Calu3 (cell line): ENCODE measurements at regions not wholly inside any gene's neighbourhood (a gene's known extent, or its start where the extent isn't known, plus 50 kb on each side); places are given as distances from the start of the nearest gene placed in this dataset.

Experiments
- BruUV-seq: library from RNA; stranded (reverse); fragments of 400-500 nt; replicated peaks from 2 replicates; lab custom pipeline; 2021; lab: Mats Ljungman, UMichigan
- CTCF ChIA-PET: fragments of 300-600 bp; sonication (Branson Sonifier 250); formaldehyde crosslinking; loops from one replicate; lab custom pipeline; 2022; ENCODE audit warnings: antibody characterized with exemption; lab: Charles Lee
- DNase-seq: peaks from one replicate; pipeline ENCODE4 v3.0.0; 2022
- H3K27ac Mint-ChIP-seq: one replicate; pipeline ENCODE4 v1.8.0; 2022; ENCODE audit warnings: mixed read lengths; ENCODE audit not compliant: unreplicated experiment
- H3K27me3 Mint-ChIP-seq: one replicate; pipeline ENCODE4 v1.8.0; 2022; ENCODE audit warnings: mixed read lengths; ENCODE audit not compliant: unreplicated experiment
- H3K36me3 Mint-ChIP-seq: one replicate; pipeline ENCODE4 v1.8.0; 2022; ENCODE audit warnings: mild to moderate bottlenecking, moderate library complexity, mixed read lengths; ENCODE audit not compliant: insufficient read depth, unreplicated experiment
- H3K4me1 Mint-ChIP-seq: one replicate; pipeline ENCODE4 v1.8.0; 2022; ENCODE audit warnings: mild to moderate bottlenecking, low read depth, mixed read lengths; ENCODE audit not compliant: unreplicated experiment
- H3K4me3 Mint-ChIP-seq: one replicate; pipeline ENCODE4 v1.8.0; 2022; ENCODE audit warnings: mild to moderate bottlenecking, low read depth, moderate library complexity, mixed read lengths; ENCODE audit not compliant: unreplicated experiment
- H3K9me3 Mint-ChIP-seq: one replicate; pipeline ENCODE4 v1.8.0; 2022; ENCODE audit warnings: low read depth, mixed read lengths; ENCODE audit not compliant: unreplicated experiment
- CTCF ChIP-seq: fragments of 200-600 bp; IDR thresholded peaks from one replicate; pipeline ENCODE4 v1.8.0; 2022; ENCODE audit warnings: antibody characterized with exemption; ENCODE audit not compliant: unreplicated experiment
- intact Hi-C: fragments of 100-400 bp; cut with micrococcal nuclease; formaldehyde crosslinking; loops from one replicate; pipeline ENCODE4 v1.10.0; 2022; ENCODE audit not compliant: unreplicated experiment

GRCh38 chr7:3094701-3095445, 51.2 kb upstream of the CARD11 start:
- DNase-seq: no peak
- CTCF ChIA-PET: no interaction called here
- H3K36me3 Mint-ChIP-seq: no peaks in the 10 kb centered on the region
- H3K9me3 Mint-ChIP-seq: peaks cover 5% of the 10 kb centered on the region
- H3K4me3 Mint-ChIP-seq: no peak overlapping the region
- no peak for TF ChIP-seq CTCF
- H3K27ac Mint-ChIP-seq: no peak overlapping the region
- no peaks in the 10 kb centered on the region for H3K4me1 Mint-ChIP-seq
- BruUV-seq: no TSS peak
- intact Hi-C loops: no loop called here
- H3K27me3 Mint-ChIP-seq: no peaks in the 10 kb centered on the region

DNA sequence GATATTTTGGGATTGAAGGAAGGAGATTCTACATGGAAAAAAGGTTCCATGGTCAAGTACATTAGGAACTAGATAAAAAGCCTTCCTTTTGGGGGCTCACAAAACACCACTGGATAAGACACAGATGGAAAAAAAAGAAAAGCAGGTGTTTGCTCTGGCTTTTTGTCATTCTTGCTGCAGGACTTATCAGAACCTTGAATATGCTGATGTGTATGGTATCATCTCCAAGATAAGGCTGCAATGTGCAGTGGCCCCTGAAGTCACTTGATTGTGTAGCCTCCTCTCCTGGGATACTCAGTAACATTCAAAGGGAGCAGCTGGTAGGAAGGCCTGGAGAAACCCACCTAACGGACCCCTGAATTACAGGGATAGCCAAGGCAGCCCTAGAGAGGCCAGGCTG, 54.1 kb upstream of the CARD11 start:
- Mint-ChIP-seq H3K27ac (no peak overlapping the region), H3K27me3 (no peaks in the 10 kb centered on the region)

DNA sequence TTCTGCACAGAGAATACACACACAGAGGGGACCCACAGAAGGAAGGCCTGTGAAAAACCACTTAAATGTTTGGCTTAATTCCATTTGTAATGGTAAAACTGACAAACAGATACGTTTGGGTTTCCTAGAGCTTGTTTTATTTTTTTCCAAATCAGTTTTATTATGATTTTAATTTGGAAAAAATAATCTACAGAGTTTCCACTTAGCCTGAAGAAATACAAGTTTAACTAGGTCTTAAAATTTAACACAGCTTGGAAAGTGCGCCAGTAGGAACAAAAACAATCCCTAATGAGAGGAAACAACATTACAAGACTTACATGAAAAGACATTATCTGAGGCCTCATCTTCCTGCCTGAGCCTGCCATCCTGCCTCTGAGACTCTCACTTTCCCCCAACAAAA, 58.5 kb upstream of the CARD11 start:
- DNase-seq: no peak
- no peak for TF ChIP-seq CTCF
- Mint-ChIP-seq H3K4me1 (peaks cover 15% of the 10 kb centered on the region), H3K4me3 (no peak overlapping the region), H3K27ac (no peak overlapping the region), H3K9me3 (peaks cover 2% of the 10 kb centered on the region), H3K27me3 (no peaks in the 10 kb centered on the region), H3K36me3 (peaks cover under 1% of the 10 kb centered on the region)
- CTCF ChIA-PET: no interaction called here
- BruUV-seq: no TSS peak
- intact Hi-C loops: no loop called here

More for the DNA sequence above, 54.1 kb upstream of the CARD11 start:
- Mint-ChIP-seq H3K4me3 (no peak overlapping the region), H3K36me3 (no peaks in the 10 kb centered on the region), H3K9me3 (peaks cover 5% of the 10 kb centered on the region), H3K4me1 (no peaks in the 10 kb centered on the region)
- TF ChIP-seq CTCF: no peak
- no peak for DNase-seq
- intact Hi-C loops: no loop called here
- CTCF ChIA-PET: no interaction called here
- BruUV-seq: no TSS peak

DNA sequence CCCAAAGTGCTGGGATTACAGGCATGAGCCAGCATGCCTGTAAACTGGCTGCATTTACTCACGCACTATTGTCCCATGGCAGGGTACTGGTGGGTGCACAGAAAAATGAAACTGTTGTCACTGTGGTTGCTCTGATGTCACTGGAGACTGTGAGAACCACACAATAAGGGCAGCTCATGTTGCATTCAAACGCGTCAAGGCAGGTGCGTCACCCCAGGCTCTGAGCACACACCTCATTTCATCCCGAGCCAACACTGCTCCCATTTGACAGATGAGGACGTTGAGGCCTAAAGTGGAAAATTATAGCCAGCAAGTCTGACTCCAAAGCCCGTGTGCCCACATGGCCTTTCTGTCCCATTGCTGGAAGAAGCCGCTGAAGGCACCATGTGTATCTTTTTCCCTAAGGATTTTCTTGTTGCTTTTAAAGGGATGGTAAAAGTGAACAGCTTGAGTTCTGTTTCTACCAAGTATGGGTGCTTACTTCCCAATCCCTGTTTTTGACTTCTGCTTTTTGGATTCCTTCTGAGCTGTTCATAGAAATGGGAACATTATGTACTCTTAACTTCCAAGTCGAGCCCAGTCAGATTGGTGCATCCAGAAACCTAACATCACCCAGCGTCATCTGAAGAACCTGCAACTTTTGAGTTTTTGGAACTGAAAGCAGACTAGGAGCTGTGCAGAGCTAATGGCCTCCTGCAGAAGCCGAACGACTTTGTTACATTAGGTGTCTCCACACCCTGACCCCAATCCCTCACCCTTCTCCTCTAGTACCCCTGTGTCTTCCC, 60.1 kb upstream of the CARD11 start:
- Mint-ChIP-seq H3K27me3 (no peaks in the 10 kb centered on the region), H3K4me1 (peaks cover 32% of the 10 kb centered on the region), H3K4me3 (no peak overlapping the region), H3K27ac (no peak overlapping the region), H3K36me3 (peaks cover 14% of the 10 kb centered on the region), H3K9me3 (peaks cover 5% of the 10 kb centered on the region)
- CTCF ChIA-PET: interaction anchor here (0.6 to 1.3 kb wide), 2 partner anchors 24 to 73 kb away, joined by 3 to 7 read pairs; no protein-coding TSS in a partner anchor
- no TSS peak for BruUV-seq
- DNase-seq: no peak
- no peak for TF ChIP-seq CTCF
- intact Hi-C loops: no loop called here
